GM18868 (cell line): ENCODE measurements at regions not wholly inside any gene's neighbourhood (a gene's known extent, or its start where the extent isn't known, plus 50 kb on each side); places are given as distances from the start of the nearest gene placed in this dataset.
"Not testable (repeated sequence)": the region's sequence is repeated elsewhere in the genome, so short reads cannot be mapped to it uniquely, and the experiment has no call there.

Experiments
- ATAC-seq: cut with Tn5 transposase; IDR thresholded peaks from one replicate; pipeline ENCODE4 v1.9.1; 2021; ENCODE audit warnings: mild to moderate bottlenecking, moderate library complexity; ENCODE audit not compliant: unreplicated experiment

- ATAC-seq: no peak
These were observed 126.6 kb upstream of the PRKCQ start for GRCh38 chr10:6706725-6707124.

GRCh38 chr10:6704896-6705295 is 124.8 kb upstream of the PRKCQ start:
- ATAC-seq: no peak

- ATAC-seq: not testable (repeated sequence)
These were observed 122.8 kb upstream of the PRKCQ start for GRCh38 chr10:6702833-6703232.

- no peak for ATAC-seq
These were observed 122.0 kb upstream of the PRKCQ start for GRCh38 chr10:6702030-6702429.

- no peak for ATAC-seq
These were observed 121.2 kb upstream of the PRKCQ start for GRCh38 chr10:6701289-6701688.

GRCh38 chr10:6700066-6700465 is 120.0 kb upstream of the PRKCQ start:
- ATAC-seq: no peak

- ATAC-seq: no peak
These were observed 119.3 kb upstream of the PRKCQ start for GRCh38 chr10:6699336-6699735.

- ATAC-seq: no peak
These were observed 115.4 kb upstream of the PRKCQ start for GRCh38 chr10:6695519-6695918.

GRCh38 chr10:6694447-6695140 is 114.5 kb upstream of the PRKCQ start:
- no peak for ATAC-seq

GRCh38 chr10:6692856-6693255 is 112.8 kb upstream of the PRKCQ start:
- ATAC-seq: no peak

- ATAC-seq: no peak
These were observed 112.0 kb upstream of the PRKCQ start for GRCh38 chr10:6692103-6692502.

- no peak for ATAC-seq
These were observed 109.0 kb upstream of the PRKCQ start for GRCh38 chr10:6689036-6689435.

GRCh38 chr10:6680735-6681134 is 100.7 kb upstream of the PRKCQ start:
- ATAC-seq: no peak

- ATAC-seq: no peak
These were observed 98.9 kb upstream of the PRKCQ start for GRCh38 chr10:6678956-6679355.

GRCh38 chr10:6678211-6678803 is 98.2 kb upstream of the PRKCQ start:
- no peak for ATAC-seq

GRCh38 chr10:6677129-6677528 is 97.1 kb upstream of the PRKCQ start:
- ATAC-seq: not testable (repeated sequence)

- no peak for ATAC-seq
These were observed 94.2 kb upstream of the PRKCQ start for GRCh38 chr10:6674291-6674690.

GRCh38 chr10:6671976-6672375 is 91.9 kb upstream of the PRKCQ start:
- ATAC-seq: no peak

GRCh38 chr10:6669269-6669859 is 89.3 kb upstream of the PRKCQ start:
- ATAC-seq: no peak

GRCh38 chr10:6667679-6668270 is 87.7 kb upstream of the PRKCQ start:
- ATAC-seq: no peak

- ATAC-seq: no peak
These were observed 87.1 kb upstream of the PRKCQ start for GRCh38 chr10:6667150-6667549.

GRCh38 chr10:6665847-6666246 is 85.8 kb upstream of the PRKCQ start:
- ATAC-seq: no peak
